NCI-H446 treated with DMSO at 0.1 percent for 48 hours (cell line): ENCODE measurements at regions not wholly inside any gene's neighbourhood (a gene's known extent, or its start where the extent isn't known, plus 50 kb on each side); places are given as distances from the start of the nearest gene placed in this dataset.

Source experiments
- DNase-seq: peaks from one replicate; lab custom pipeline; 2025; lab: John Stamatoyannopoulos, UW

DNA sequence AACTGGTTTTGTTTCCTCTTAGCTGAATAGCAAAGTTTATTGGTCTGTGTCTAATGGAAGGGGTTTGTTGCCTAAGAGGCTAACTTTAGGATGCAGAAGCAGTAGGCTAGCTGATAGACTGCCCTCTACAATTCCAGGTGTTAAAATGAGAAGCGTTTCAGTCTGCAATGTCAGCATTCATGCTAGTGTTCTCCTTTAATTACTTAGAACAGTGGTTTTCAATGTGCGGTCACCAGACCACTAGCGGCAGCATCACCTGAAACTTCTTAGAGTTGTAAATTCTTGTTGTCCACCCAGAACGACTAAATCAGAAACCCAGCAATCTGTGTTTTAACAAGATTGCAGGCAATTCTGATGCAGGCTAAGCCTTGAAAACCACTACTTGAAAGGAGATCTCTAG, 392.9 kb downstream of the IPMK start:
- no peak for DNase-seq

DNA sequence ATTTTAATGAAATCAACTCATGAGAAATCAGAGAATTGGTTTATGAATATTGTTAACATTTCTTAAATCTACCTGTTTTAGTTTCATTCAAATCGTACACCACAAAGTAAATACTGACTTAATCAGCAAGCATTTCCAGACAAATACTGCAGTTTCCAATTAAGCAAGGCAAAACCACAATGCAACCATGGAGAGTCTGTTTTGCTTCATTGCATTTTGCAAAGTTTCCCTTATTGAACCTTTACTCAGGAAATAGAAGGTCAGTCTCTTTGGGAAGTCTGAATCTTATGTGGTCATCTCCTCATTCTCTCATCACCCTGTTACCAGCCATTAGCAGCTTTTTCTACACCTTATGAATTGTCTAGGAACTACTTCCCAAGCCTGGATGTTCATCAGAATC, 400.5 kb downstream of the IPMK start:
- DNase-seq: no peak

DNA sequence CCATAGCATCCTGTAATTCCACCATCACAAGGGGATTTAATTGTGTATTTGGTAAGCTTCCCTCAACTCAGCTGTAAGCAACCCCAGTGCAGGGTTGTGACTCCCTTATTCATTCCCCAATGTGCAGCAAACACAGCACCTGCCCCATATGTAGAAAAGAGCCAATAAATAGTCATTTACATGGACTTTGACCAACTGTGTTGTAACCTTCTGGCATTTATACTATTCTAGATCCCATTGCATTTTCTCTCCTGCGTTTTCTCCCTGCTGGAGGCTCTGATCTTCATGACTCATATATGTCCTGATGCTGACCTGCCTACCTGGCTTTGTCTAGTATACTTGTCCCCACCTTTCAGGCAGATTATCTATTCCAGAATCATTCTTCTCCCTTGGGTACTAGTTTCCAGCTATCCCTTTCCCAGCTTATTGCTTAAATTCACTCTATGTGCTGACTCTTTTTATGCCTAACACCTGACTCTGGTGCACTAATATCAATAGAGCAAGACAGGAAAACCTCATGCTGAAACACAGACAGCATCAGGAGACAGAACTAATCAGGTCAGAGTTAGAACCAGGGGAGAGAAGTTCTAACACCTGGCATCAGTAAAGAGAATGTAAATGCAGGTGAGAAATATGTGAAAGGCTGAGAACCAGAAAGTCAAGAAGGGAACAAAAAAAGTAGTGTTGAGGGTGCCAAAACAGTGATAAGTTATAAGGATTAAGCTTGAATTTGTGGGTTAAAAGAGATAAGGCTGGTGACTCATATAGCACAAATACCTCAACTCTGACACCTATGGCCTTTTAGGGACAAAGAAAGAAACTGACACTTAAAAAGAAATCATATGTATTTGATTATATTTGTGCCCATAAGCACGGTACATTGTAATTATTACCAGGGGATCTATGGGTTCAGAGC, 402.7 kb downstream of the IPMK start:
- no peak for DNase-seq

DNA sequence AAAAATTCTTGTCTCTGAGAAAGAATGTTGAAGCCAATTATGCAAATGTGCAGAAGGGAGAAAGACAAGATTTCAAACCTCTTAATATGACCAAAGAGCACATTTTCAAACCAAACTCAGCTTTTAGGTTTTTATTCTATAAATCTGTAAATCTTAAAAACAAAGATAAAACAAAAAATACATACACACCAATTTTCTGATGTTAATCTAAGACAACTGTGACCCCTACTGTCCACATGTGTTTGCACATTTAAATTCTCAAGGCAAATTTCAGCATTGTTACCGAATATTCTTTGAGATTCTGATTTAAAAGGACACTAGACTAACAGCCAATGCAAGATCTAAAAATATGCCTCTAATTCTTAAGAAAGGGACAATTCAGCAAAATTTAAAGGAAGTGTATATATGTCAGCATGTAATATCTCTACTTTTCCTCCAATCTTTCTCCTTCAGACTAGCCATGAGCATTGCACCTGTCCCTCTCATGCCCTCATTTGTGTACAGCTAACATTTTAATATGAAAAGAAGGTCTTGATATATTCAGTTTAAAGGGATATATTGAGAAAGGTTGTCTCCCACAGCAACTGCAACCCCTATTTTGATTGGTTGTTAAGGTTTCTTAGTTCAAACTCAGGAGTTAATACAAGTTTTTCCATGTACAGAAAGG, 417.9 kb downstream of the IPMK start:
- no peak for DNase-seq

DNA sequence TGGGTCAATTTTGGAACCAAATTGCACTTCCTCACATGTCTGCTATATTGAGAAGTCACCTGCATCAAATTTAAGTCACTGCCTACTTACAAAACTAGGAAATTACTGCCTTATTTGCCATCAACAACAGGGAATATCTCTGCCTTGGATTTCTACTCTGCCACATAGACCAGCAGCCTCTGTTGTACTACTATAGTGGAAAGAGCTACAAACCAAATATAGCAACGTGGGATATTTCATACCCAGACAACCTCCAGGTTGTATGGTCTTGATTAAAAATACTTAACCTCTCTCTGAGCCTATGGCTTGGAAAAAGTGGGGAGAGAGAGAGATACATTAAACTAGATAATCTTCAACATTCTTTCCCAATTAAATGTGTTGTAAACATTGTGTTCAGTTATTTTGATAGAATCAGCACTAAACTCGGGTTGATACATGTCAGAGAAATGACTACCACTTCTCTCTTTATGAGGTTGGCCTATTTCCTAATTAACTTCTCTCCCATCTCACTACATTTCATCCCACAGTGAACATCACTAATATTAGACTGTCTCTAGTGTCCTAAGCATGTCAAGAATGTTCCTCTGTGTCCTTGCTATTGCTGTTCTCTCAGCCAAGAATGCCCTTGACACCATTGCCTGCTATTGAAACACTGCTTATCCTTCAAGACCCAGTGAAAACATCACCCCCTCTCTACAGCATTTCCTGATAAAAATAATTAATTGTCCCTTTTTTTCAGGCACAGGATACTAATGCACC, 421.2 kb downstream of the IPMK start:
- DNase-seq: no peak

DNA sequence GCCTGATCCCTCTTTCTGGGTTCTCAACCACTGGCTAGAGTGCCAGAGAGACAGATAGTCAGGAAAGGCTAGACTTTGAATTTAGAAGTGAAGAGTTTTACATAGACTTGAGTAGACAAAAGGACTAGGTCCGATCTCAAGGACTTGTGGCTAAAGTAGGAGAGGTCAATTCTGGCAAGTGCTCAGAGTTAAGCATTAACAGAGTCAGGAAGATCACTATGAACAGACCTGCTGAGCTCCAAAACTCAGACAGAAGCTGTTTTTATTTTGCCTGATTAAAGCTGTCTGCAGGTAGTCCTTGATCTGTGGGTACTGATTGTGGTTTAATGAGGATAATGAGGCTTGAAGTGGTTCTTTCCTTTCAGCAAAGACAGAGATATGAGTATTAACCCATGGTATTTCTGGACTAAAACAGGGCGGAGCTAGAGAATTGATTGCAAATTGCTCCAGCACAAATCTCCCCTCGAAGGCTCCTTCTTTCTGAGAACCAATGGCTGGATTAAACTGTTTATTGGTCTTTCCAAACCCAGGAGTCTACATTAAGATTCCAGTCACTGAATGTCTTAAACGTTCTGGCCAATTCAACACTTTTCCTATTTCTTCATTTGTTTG, 423.2 kb downstream of the IPMK start:
- DNase-seq: no peak

DNA sequence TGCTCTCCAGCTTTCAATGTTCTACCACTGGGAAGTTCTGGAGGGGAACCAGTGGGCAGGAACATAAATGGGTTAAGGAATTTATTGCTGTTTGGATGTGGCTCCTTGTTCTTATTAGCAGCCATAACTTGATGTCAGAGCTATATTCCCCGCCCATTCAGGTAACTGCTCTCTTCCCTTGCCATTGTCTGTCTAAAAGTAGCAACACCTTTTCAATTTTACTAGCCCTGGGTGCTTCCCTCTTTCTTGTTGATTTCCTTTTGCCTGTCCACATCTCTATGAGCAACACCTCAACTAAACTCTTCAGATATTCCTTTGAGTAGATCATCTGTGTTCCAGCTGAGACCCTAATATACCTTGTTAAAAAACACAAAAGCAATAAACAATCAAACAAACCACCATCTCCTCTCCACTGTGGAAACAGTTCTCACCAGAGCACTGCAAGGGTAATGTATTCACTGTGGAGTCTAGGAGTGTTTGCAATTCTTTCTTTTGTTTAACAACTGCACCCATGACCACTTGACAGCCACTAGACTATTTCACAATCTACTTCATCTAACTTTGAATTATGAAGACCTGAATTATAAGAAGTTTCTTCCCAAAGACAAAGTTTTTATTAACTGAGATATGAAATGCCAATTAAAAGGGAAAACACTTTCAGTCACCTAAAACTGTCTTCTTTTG, 436.7 kb downstream of the IPMK start:
- DNase-seq: no peak

DNA sequence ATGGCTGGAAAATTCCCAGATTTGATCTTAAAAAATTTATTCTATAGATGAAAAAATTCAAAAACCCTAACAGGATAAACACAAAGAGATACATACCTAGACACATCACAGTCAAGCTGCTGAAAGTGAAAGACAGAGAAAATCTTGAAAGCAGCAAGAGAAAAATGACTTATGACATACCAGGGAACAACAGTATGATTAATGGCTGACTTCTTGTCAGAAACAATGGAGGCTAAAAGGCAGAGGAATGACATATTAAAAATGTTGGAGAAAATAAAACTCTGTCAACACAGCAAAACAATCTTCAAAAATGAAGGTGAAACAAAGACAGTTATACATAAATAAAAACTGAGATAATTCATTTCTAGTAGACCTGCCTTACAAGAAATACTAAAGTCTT, 442.7 kb downstream of the IPMK start:
- no peak for DNase-seq

DNA sequence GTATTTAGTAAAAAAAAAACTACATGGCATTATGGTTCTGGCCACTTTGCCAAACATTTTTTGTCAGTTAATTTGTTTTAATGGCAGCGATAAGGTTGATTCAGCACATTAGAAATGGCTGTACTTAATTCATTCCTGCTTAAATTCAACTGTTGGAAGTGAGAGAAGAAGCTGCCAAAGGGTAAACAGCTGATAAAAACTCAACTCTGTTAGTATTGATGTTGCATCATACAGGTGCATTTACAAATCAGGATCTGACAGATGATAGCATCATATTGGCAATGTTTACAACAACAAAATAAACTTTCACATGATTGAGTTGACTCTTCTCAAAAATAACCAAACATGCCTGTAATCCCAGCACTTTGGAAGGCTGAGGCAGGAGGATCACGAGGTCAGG, 444.3 kb downstream of the IPMK start:
- no peak for DNase-seq

DNA sequence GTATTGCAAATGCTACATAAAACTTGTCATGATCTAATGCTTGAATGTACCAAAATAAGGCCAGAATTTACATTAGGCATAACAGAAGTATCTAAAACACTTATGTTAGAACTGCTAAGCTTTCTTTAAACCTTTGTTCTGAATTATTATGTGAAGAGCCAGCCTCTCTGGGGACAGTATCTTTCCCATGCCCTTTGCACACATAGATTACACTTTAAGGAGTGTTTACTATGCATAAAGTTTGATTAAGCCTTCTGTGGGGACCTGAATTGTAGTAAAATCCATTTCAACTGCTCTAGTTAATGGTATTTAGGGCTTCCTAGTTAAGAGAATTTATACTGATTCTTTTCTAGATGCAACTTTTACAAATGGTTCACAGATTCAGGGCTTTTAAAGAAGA, 444.7 kb downstream of the IPMK start:
- DNase-seq: no peak

DNA sequence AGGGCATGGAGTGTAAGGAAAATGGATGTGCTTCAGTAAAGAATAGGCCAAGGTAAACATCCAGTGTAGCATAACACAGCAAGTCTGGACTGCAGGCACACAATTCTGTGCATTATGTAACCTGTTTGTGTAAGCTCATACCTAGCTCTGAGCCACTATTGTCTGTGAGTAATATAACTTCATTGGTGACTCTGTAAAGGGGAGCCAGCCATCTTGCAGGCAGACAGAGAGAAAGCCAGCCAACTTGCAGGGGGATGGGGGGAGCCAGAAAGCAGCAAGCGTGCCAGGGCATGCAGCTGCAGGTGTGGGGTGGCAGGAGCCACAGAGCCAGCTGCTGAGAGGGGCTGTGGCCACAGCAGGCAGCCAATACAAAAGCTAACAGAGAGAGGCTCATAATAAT, 449.2 kb downstream of the IPMK start:
- no peak for DNase-seq

DNA sequence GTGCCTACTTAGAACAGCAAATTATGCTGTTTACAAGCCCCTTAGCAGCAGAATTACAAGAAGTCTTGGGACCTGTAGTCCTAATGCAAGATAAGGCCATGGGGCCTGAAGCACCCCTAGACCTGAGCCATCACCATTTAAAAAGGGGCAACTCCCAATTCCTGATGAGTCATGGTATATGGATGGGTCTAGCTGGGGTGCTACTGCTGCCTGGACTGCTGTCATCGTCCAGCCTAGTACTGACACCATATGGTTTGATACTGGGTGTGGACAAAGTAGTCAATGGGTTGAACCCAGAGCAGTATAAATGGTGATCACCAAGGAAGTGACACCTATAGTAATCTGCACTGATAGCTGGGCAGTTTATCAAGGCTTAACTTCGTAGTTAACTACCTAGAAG, 450.0 kb downstream of the IPMK start:
- DNase-seq: no peak

DNA sequence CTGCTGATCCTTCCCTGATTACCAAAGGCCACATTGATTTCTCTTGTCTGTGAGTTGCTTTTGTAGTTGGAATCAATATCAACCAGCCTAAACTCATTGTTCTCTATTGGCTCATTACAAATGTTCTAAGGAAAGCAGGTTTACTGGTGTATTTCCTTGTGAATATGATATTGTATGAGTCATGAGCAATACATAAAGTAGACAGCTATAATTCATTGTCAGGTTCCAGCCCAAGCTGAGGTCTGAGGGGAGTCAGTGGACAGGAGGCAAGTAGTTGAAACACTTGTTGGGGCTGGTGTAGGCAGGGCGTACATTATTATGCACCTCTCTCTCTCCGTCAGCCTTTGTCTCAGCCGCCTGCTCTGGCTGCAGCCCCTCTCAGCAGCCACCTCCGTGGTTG, 451.7 kb downstream of the IPMK start:
- DNase-seq: no peak

DNA sequence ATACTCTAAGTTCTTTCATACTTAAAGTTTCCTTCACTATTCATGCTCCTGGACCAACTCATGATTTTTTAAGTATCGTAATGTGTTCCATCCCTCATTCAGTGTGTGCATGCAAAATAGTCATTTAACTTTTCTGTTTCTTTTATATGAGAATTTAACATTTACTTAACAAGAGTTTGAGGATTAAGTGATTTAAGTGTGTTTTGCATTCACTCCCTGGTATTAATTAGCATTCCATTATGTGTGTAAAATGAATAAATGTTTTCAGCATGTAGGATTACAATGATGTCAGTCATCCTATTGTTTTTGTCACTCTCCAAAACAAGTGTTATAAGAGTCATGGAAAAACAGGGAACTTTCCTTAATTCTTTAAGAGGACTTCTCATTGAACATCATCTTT, 457.7 kb downstream of the IPMK start:
- no peak for DNase-seq

DNA sequence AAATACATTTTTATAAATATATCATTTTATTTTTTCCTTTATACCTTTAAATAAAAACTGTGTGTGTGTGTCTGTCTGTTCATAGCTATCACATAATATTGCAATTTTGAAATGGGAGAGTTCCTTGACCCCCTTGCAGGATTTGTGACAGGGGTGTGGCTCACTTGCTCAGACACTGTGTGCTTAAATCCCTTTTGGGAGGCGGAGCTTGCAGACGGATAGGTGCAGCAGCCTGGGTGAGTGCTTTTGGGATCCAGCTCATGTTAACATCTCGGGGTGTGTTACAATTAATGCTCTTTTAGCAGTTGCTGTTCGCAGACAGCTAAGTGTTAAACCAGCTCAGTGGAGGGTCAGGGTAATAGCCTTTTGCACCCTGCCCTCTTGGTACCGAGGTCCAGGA, 459.8 kb downstream of the IPMK start:
- DNase-seq: no peak

DNA sequence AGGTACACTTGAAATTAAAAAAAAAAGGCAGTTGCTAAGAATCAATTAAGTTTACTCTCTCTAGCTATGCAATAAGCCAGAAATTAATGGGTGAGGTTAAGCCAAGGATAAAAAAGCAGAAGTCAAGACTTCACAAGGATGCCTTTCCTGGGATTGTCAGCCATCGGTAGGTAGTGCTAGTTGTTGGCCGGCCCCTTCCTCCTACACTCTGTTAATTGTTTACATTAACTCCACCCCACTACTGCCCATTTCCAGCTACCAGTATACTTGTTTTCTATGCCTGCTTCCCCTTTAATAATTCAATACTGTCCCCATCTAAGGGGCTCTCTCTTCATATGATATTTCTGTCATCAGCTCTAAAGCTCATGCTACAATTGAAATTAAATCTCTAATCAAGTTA, 461.0 kb downstream of the IPMK start:
- DNase-seq: no peak

DNA sequence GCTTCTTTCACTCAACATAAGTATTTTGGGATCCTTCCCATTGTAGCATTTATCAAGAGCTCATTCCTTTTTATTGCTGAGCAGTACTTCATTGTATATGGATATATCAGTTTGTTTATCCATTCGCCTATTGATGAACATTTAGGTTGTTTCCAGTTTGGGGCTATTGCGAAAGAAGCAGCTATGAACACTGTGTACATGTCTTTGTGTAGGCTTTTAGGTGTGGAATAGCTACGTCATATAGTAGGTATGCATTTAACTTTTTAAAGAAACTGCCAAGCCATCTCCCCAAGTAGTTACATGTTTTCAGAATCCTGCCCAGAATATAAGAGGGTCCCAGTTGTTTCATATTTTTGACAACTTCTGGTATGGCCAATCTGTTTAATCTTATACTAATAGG, 468.1 kb downstream of the IPMK start:
- DNase-seq: no peak

DNA sequence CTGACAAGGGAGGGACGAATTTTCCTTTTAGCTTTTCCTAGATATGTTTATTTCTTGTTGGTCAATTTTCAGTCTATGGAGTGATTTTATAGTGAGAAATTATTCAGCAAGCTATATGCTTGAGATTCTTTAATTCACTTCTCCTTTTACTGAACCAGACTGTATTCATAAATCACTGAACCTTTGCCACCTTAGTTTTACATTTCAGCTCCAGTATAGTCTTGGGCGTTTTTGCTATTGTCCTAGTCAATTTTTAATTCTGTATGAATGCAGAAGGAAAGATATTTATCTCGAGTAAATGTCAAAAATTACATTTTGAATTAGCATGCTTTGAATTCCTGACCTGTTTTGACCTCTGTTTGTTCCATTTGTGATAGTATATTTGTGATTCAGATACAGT, 468.9 kb downstream of the IPMK start:
- no peak for DNase-seq

DNA sequence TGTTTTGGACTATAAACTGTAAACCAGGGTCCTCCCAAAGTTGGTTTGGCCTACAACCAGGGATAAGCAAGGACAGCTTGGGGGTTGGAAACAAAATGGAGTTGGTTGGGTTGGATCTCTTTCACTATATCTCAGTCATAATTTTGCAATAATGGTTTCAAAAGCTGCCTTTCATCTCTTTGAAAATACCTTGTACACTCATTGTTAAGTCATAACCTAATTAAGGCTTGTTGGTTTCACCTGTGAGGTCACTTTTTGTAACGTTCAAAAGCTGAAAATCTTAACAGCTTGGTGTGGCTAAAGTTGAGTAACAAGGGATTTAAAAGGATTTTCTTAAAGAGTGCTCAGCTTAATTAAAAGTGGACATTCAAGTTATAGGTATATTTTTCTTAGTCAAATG, 476.1 kb downstream of the IPMK start:
- DNase-seq: no peak

DNA sequence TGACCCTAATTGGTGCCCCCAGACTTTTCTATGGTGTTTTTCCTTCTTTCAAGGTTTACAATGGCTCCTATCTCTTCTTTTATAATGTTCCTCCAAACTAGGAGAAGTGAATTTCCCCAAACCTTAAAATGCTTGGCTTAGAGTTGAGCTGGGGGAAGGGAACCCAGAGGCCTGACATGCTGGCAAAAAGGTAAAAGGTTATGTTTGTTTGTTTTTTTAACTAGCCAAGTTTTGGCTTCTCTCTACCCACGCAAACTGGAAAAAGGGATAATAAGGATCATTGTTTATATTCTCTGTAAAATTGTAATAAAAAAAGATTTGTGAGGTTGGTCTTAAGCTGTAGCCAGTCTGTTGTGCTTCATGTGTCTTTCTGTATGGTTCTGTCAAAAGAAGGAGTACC, 477.0 kb downstream of the IPMK start:
- DNase-seq: no peak

DNA sequence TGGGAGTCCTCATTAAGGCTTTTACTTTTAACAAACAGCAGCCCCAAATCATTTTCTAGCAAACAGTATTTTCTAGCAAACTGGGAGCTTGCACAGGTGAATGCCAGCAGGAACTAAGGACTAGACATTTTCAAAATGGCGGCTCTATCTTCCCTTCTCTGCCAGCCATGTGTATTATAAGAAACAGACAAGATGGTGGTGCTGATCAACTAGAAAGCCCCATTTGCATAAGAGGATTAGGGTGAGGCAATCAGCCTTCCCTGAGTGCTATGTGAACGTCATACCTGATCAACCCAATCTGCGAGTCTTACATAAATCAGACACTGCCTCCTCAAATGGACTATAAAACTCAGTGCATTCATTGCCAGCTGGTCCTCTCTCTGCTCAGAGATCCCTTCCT, 479.6 kb downstream of the IPMK start:
- no peak for DNase-seq
